H1 (cell line): ENCODE measurements at regions not wholly inside any gene's neighbourhood (a gene's known extent, or its start where the extent isn't known, plus 50 kb on each side); places are given as distances from the start of the nearest gene placed in this dataset.

Experiments
- CTCF ChIA-PET: fragments of 300-600 bp; sonication (Branson Sonifier 250); formaldehyde crosslinking; loops from one replicate; lab custom pipeline; 2021; ENCODE audit not compliant: partially characterized antibody; lab: Charles Lee
- POLR2A ChIA-PET: fragments of 300-600 bp; sonication (Branson Sonifier 250); formaldehyde crosslinking; loops from one replicate; lab custom pipeline; 2021; ENCODE audit warnings: inconsistent platforms; ENCODE audit not compliant: partially characterized antibody; lab: Charles Lee
- DNase-seq, 2 experiments: peaks; one replicate each; pipeline versions ENCODE4 v3.0.0 to v3.0.0-alpha.2; 2010 to 2022; ENCODE audit warnings: low spot score in 2 of 2, low read depth in 1 of 2, mixed read lengths in 1 of 2
- FAIRE-seq: peaks from 2 replicates; lab custom pipeline; 2011; peaks lifted over from hg19 to GRCh38; lab: Jason Lieb, UNC
- H2AFZ ChIP-seq: 2 replicates; pipeline ENCODE4 v1.8.1; 2012; ENCODE audit warnings: low read length, inconsistent platforms
- H2AK5ac ChIP-seq: 2 replicates; pipeline ENCODE4 v1.6.1; 2013; ENCODE audit warnings: low read depth, low read length
- H2BK120ac ChIP-seq: replicated peaks from 2 replicates; pipeline ENCODE3; 2013; ENCODE audit warnings: low read depth, low read length, inconsistent platforms
- H2BK12ac ChIP-seq: 2 replicates; pipeline ENCODE4 v1.6.1; 2013; ENCODE audit warnings: low read depth, low read length
- H2BK15ac ChIP-seq: 2 replicates; pipeline ENCODE4 v1.6.1; 2013; ENCODE audit warnings: low read length
- H2BK20ac ChIP-seq: 2 replicates; pipeline ENCODE4 v1.6.1; 2013; ENCODE audit warnings: low read length
- H2BK5ac ChIP-seq: 2 replicates; pipeline ENCODE4 v1.6.1; 2013; ENCODE audit warnings: low read depth, low read length
- H3K14ac ChIP-seq: 2 replicates; pipeline ENCODE4 v1.6.1; 2013; ENCODE audit warnings: inconsistent platforms; ENCODE audit not compliant: insufficient read length
- H3K18ac ChIP-seq: 2 replicates; pipeline ENCODE4 v1.6.1; 2013; ENCODE audit warnings: low read length; ENCODE audit errors: extremely low read depth
- H3K23ac ChIP-seq: 2 replicates; pipeline ENCODE4 v1.6.1; 2013; ENCODE audit warnings: inconsistent platforms; ENCODE audit not compliant: insufficient read length
- H3K23me2 ChIP-seq: 2 replicates; pipeline ENCODE4 v1.6.1; 2013; ENCODE audit warnings: low read depth, low read length
- H3K27ac ChIP-seq: 2 replicates; pipeline ENCODE4 v1.6.1; 2011; ENCODE audit warnings: low read depth, low read length, inconsistent platforms
- H3K27me3 ChIP-seq, 4 experiments: replicated peaks in 1 of 4; 1 replicate in 1 of 4; 2 replicates in 3 of 4; pipeline versions ENCODE4 v1.6.1 to v1.8.1; 2011 to 2013; ENCODE audit warnings: low read length in 3 of 4, mild to moderate bottlenecking in 3 of 4, inconsistent platforms in 2 of 4, mixed read lengths in 2 of 4, moderate library complexity in 1 of 4; ENCODE audit not compliant: control insufficient read depth in 3 of 4, insufficient read depth in 3 of 4; ENCODE audit errors: extremely low read depth in 1 of 4
- H3K36me3 ChIP-seq, 4 experiments: 2 replicates each; pipeline versions ENCODE4 v1.6.1 to v1.8.1; 2011 to 2013; ENCODE audit warnings: mild to moderate bottlenecking in 4 of 4, low read length in 3 of 4, moderate library complexity in 2 of 4, control low read depth in 1 of 4, inconsistent platforms in 1 of 4; ENCODE audit not compliant: insufficient read depth in 4 of 4, control insufficient read depth in 2 of 4
- H3K4ac ChIP-seq: replicated peaks from 2 replicates; pipeline ENCODE3; 2013; ENCODE audit warnings: low read length, low read depth, mixed read lengths, inconsistent platforms; ENCODE audit not compliant: insufficient read length
- H3K4me1 ChIP-seq, 4 experiments: replicated peaks in 1 of 4; 1 replicate in 1 of 4; 2 replicates in 3 of 4; pipeline versions ENCODE4 v1.6.1 to v1.8.1; 2011 to 2013; ENCODE audit warnings: low read length in 3 of 4, inconsistent platforms in 2 of 4, mixed read lengths in 1 of 4; ENCODE audit not compliant: insufficient read depth in 4 of 4, control insufficient read depth in 3 of 4
- H3K4me2 ChIP-seq, 2 experiments: 2 replicates each; pipeline versions ENCODE4 v1.6.1 to v1.8.1; 2011 to 2013; ENCODE audit warnings: low read depth in 2 of 2, low read length in 2 of 2, control low read depth in 1 of 2, inconsistent platforms in 1 of 2, mild to moderate bottlenecking in 1 of 2; ENCODE audit not compliant: insufficient read depth in 1 of 2
- H3K4me3 ChIP-seq, 4 experiments: fragments of 200-600, 300-600 bp in 1 of 4; sonication (generic), shearing (Covaris generic), sonication (Bioruptor Twin) in 1 of 4; 2 replicates each; pipeline versions ENCODE4 v1.5.1 to v1.8.1; 2011 to 2016; ENCODE audit warnings: low read length in 4 of 4, low read depth in 3 of 4, control low read depth in 2 of 4, inconsistent platforms in 2 of 4, mild to moderate bottlenecking in 2 of 4, mixed read lengths in 1 of 4, moderate library complexity in 1 of 4; ENCODE audit not compliant: insufficient read depth in 2 of 4; ENCODE audit errors: extremely low read depth in 1 of 4
- H3K56ac ChIP-seq: replicated peaks from 2 replicates; pipeline ENCODE3; 2013; ENCODE audit warnings: low read depth, mild to moderate bottlenecking, mixed read lengths, low read length, inconsistent platforms; ENCODE audit not compliant: insufficient read length
- H3K79me1 ChIP-seq: 2 replicates; pipeline ENCODE4 v1.6.1; 2013; ENCODE audit warnings: low read depth, low read length, control low read depth
- H3K79me2 ChIP-seq, 2 experiments: 2 replicates each; pipeline versions ENCODE4 v1.6.1 to v1.8.1; 2012 to 2013; ENCODE audit warnings: low read length in 2 of 2, mild to moderate bottlenecking in 2 of 2, inconsistent platforms in 1 of 2; ENCODE audit not compliant: insufficient read depth in 2 of 2, control insufficient read depth in 1 of 2
- H3K9ac ChIP-seq, 4 experiments: replicated peaks in 1 of 4; 1 replicate in 1 of 4; 2 replicates in 3 of 4; pipeline versions ENCODE4 v1.6.1 to v1.8.1; 2011 to 2013; ENCODE audit warnings: low read depth in 3 of 4, low read length in 3 of 4, control low read depth in 2 of 4, mild to moderate bottlenecking in 2 of 4, moderate library complexity in 2 of 4, inconsistent platforms in 1 of 4; ENCODE audit errors: extremely low read depth in 1 of 4
- H3K9me3 ChIP-seq, 2 experiments: 2 replicates each; pipeline versions ENCODE4 v1.6.1 to v1.8.1; 2012 to 2013; ENCODE audit warnings: mild to moderate bottlenecking in 2 of 2, moderate library complexity in 2 of 2, control low read depth in 1 of 2, inconsistent platforms in 1 of 2, low read depth in 1 of 2, low read length in 1 of 2, mixed read lengths in 1 of 2; ENCODE audit not compliant: insufficient read depth in 2 of 2
- H4K20me1 ChIP-seq, 2 experiments: replicated peaks in 1 of 2; 2 replicates each; pipeline versions ENCODE3 to v1.8.1; 2011 to 2013; ENCODE audit warnings: inconsistent platforms in 2 of 2, low read length in 2 of 2, mild to moderate bottlenecking in 1 of 2; ENCODE audit not compliant: insufficient read depth in 2 of 2, control insufficient read depth in 1 of 2
- H4K5ac ChIP-seq: 2 replicates; pipeline ENCODE4 v1.6.1; 2013; ENCODE audit warnings: low read length, low read depth, mixed read lengths, inconsistent platforms; ENCODE audit not compliant: insufficient read length
- H4K8ac ChIP-seq: 2 replicates; pipeline ENCODE4 v1.8.0; 2013; ENCODE audit warnings: mild to moderate bottlenecking, moderate library complexity, low read length, inconsistent platforms; ENCODE audit not compliant: insufficient read depth; ENCODE audit errors: extremely low read depth
- H4K91ac ChIP-seq: replicated peaks from 2 replicates; pipeline ENCODE3; 2013; ENCODE audit warnings: low read length, mixed read lengths, inconsistent platforms; ENCODE audit not compliant: insufficient read length
- BRCA1 ChIP-seq: IDR thresholded peaks from 2 replicates; pipeline ENCODE4 v1.6.1; 2012; ENCODE audit warnings: low read depth, low read length, improper control_type of control experiment
- CBX8 ChIP-seq: fragments of 300-800, 300-1000 bp; sonication (generic); IDR thresholded peaks from 2 replicates; pipeline ENCODE4 v1.7.1; 2016; ENCODE audit warnings: low read depth, low read length, borderline replicate concordance
- EZH2 ChIP-seq: fragments of 200-600 bp; sonication (generic); IDR thresholded peaks from 2 replicates; pipeline ENCODE4 v1.7.1; 2012; ENCODE audit warnings: low read depth, mild to moderate bottlenecking, moderate library complexity, low read length, inconsistent platforms; ENCODE audit not compliant: severe bottlenecking
- NRF1 ChIP-seq: IDR thresholded peaks from 2 replicates; pipeline ENCODE4 v1.6.1; 2011; ENCODE audit warnings: mild to moderate bottlenecking, low read depth, low read length, improper control_type of control experiment
- POLR2A ChIP-seq, 2 experiments: IDR thresholded peaks; 1 replicate in 1 of 2; 2 replicates in 1 of 2; pipeline ENCODE4 v1.6.1; 2011; ENCODE audit warnings: low read depth in 2 of 2, low read length in 2 of 2, mild to moderate bottlenecking in 2 of 2; ENCODE audit errors: control extremely low read depth in 1 of 2
- SIN3A ChIP-seq, 2 experiments: IDR thresholded peaks in 1 of 2; conservative IDR thresholded peaks in 1 of 2; 2 replicates each; pipeline ENCODE4 v1.6.1; 2011 to 2012; ENCODE audit warnings: low read length in 2 of 2, improper control_type of control experiment in 1 of 2, low read depth in 1 of 2, mild to moderate bottlenecking in 1 of 2
- SIX5 ChIP-seq: IDR thresholded peaks from 2 replicates; pipeline ENCODE4 v1.6.1; 2011; ENCODE audit warnings: mild to moderate bottlenecking, low read depth, low read length
- WGBS, 2 experiments: shearing (Covaris generic) in 1 of 2; methylation state at CpG; one replicate each; pipeline versions ENCODE4 v1.1.6 to v1.1.7; 2013 to 2015; ENCODE audit warnings: low lambda C conversion rate in 2 of 2, mixed read lengths in 2 of 2, inconsistent platforms in 1 of 2, low coverage in 1 of 2, missing lambda C conversion rate in 1 of 2; ENCODE audit not compliant: insufficient replicate concordance in 2 of 2, insufficient coverage in 1 of 2, insufficient read length in 1 of 2; ENCODE audit errors: extremely low coverage in 1 of 2, missing lambda C conversion rate in 1 of 2; 5-methylcytosine and 5-hydroxymethylcytosine counted together

DNA sequence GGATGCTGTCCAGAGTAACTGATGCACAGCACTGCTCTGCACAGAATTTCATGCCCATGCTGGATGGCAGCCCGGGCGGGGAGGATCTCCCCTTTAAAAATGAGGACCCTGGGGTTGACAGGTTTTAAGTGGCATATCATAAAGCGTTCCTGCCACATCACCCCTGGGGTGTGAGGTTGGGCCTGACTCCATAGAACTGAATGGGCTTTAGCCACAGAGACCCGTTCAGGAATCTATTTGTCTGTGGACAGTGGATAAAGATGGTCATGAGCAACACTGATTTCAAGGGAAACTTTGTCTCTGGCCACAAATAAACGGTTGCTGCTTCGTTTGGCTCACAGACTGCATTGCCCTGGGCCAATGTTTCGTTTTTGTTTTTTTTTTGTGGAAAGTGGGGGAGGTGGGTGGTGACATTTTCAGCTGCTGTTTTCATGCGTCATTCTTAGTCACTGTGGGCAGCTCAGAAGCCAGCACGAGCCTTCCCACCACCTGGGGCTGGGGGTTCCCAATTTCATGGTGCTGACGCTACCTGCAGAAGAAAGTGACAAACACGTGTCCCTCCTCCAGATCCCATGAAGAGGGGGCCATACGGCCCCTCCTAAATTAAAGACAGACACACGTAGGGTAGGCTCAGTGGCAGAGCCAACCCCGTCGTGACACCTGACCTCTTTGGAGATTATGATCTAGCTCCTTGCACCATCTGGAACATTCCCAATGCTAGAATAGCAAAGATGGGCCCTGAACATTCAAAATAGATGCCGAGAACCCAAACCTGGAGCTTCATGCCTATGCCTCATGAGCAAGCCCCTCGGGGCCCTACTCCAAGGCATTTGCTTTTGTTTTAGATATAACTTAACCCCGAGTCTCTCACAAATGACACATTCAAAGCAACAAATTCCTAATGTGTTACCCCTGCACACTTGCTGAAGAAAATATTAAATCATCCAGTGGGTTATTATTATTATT, 54.8 kb upstream of the PHF21B start:
- FAIRE-seq = no peak
- no peaks in the 10 kb centered on the region; the same call in 1 of the 2 replicates for H3K79me1 ChIP-seq
- H2BK15ac ChIP-seq = no peak overlapping the region
- H4K8ac ChIP-seq = no peak overlapping the region
- H2BK12ac ChIP-seq = no peak overlapping the region
- no peak overlapping the region for H3K18ac ChIP-seq
- no peak overlapping the region for H2BK5ac ChIP-seq
- no peak overlapping the region for H4K91ac ChIP-seq
- no peak overlapping the region for H3K56ac ChIP-seq
- H3K4me3 ChIP-seq = no peak overlapping the region
- TF ChIP-seq CBX8 (no peak), POLR2A (IDR thresholded peaks at IDR 0.05; ENCODE audit: control extremely low read depth in 1 of 2, low read depth in 2 of 2, low read length in 2 of 2) (no peak), EZH2 (no peak), SIX5 (no peak), SIN3A (conservative IDR thresholded peaks at IDR 0.05 in 1 of 2, IDR thresholded peaks at IDR 0.05 in 1 of 2; ENCODE audit: low read depth in 1 of 2, low read length in 2 of 2) (no peak), NRF1 (no peak), BRCA1 (no peak)
- no peak overlapping the region for H3K23ac ChIP-seq
- H3K4me2 ChIP-seq = no peak overlapping the region
- H2BK120ac ChIP-seq = no peak overlapping the region
- no peak overlapping the region for H2BK20ac ChIP-seq
- POLR2A ChIA-PET = no interaction called here
- no peaks in the 10 kb centered on the region for H3K79me2 ChIP-seq
- no peaks in the 10 kb centered on the region for H3K36me3 ChIP-seq
- H3K9me3 ChIP-seq = no peaks in the 10 kb centered on the region; a peak in 1 of 4 replicates
- H3K27me3 ChIP-seq = no peaks in the 10 kb centered on the region
- CTCF ChIA-PET = interaction anchor here (0.5 to 1.0 kb wide), 2 partner anchors 74 to 75 kb away, joined by 3 read pairs; no protein-coding TSS in a partner anchor
- H4K20me1 ChIP-seq = no peaks in the 10 kb centered on the region
- no peak overlapping the region for H4K5ac ChIP-seq
- no peak overlapping the region for H2AK5ac ChIP-seq
- DNase-seq = no peak
- H3K23me2 ChIP-seq = no peaks in the 10 kb centered on the region
- WGBS, 2 experiments = 92% methylated on average over 18 of the region's 18 CpGs; no CpG with 5 or more reads in 1 of the 2 experiments
- no peak overlapping the region for H3K27ac ChIP-seq
- H3K4ac ChIP-seq = no peak overlapping the region
- H3K9ac ChIP-seq = no peak overlapping the region
- H3K4me1 ChIP-seq = peaks cover 0 to 5% (median 0%) of the 10 kb centered on the region in 4 experiments; a peak in 1 of 7 replicates
- no peak overlapping the region for H3K14ac ChIP-seq
- H2AFZ ChIP-seq = no peak overlapping the region
